HCT116 (cell line): ENCODE measurements at regions not wholly inside any gene's neighbourhood (a gene's known extent, or its start where the extent isn't known, plus 50 kb on each side); places are given as distances from the start of the nearest gene placed in this dataset.
"Not testable (repeated sequence)": the region's sequence is repeated elsewhere in the genome, so short reads cannot be mapped to it uniquely, and the experiment has no call there.

Source experiments
- ATAC-seq: fragments of 200-7000 bp; cut with Tn5 transposase; 2 replicates; pipeline ENCODE4 v1.9.1; 2020; ENCODE audit warnings: mild to moderate bottlenecking, moderate library complexity
- BruUV-seq: library from RNA; stranded (reverse); fragments of 400-500 nt; replicated peaks from 2 replicates; lab custom pipeline; 2021; lab: Mats Ljungman, UMichigan
- CTCF ChIA-PET: fragments of 300-600 bp; sonication (Branson Sonifier 250); formaldehyde crosslinking; loops from one replicate; lab custom pipeline; 2021; ENCODE audit warnings: antibody characterized with exemption; lab: Charles Lee
- POLR2A ChIA-PET: fragments of 300-600, 350-600 bp; sonication (Branson Sonifier 250); formaldehyde crosslinking; loops from one replicate; lab custom pipeline; 2021; ENCODE audit warnings: antibody characterized with exemption; lab: Charles Lee
- RAD21 ChIA-PET, 2 experiments: fragments of 300-600 bp; sonication (Branson Sonifier 250); formaldehyde crosslinking; loops; one replicate each; lab custom pipeline; 2023; ENCODE audit warnings: low total read pairs in 2 of 2; ENCODE audit not compliant: uncharacterized antibody in 2 of 2, unreplicated experiment in 2 of 2, low non-redundant PET in 1 of 2; lab: Charles Lee
- DNase-seq: peaks from one replicate; pipeline ENCODE4 v3.0.0-alpha.2; 2010; ENCODE audit warnings: low read depth, low spot score
- H2AFZ ChIP-seq: fragments of 200-600 bp; shearing (Covaris generic), sonication (generic); 2 replicates; pipeline ENCODE4 v1.6.1; 2017; ENCODE audit warnings: low read depth, mixed run types, mixed read lengths, antibody characterized with exemption, low read length; ENCODE audit not compliant: poor library complexity, severe bottlenecking
- H3K27ac ChIP-seq: 2 replicates; pipeline ENCODE4 v1.5.1; 2012; ENCODE audit warnings: low read depth, low read length
- H3K27me3 ChIP-seq: fragments of 200-600 bp; sonication (generic); 2 replicates; pipeline ENCODE4 v1.6.1; 2016; ENCODE audit warnings: mixed run types, low read length, mixed read lengths; ENCODE audit not compliant: insufficient read depth
- H3K36me3 ChIP-seq, 2 experiments: fragments of 200-500 bp in 1 of 2; fragments of 200-600 bp in 1 of 2; sonication (Bioruptor generic) in 1 of 2; sonication (generic) in 1 of 2; 2 replicates each; pipeline versions ENCODE4 v1.5.1 to v1.6.1; 2014 to 2016; ENCODE audit warnings: low read length in 2 of 2, inconsistent platforms in 1 of 2, mixed read lengths in 1 of 2, mixed run types in 1 of 2; ENCODE audit not compliant: insufficient read depth in 2 of 2, control insufficient read depth in 1 of 2
- H3K4me1 ChIP-seq, 2 experiments: fragments of 200-600 bp in 1 of 2; sonication (generic) in 1 of 2; 2 replicates each; pipeline versions ENCODE4 v1.5.1 to v1.6.1; 2012 to 2017; ENCODE audit warnings: low read length in 2 of 2, inconsistent platforms in 1 of 2, mild to moderate bottlenecking in 1 of 2, mixed read lengths in 1 of 2, mixed run types in 1 of 2, moderate library complexity in 1 of 2; ENCODE audit not compliant: insufficient read depth in 2 of 2, control insufficient read depth in 1 of 2
- H3K4me2 ChIP-seq: fragments of 200-600 bp; sonication (generic); 2 replicates; pipeline ENCODE4 v1.6.1; 2017; ENCODE audit warnings: mixed run types, low read length, mixed read lengths
- H3K4me3 ChIP-seq, 2 experiments: fragments of 200-600 bp in 1 of 2; sonication (generic) in 1 of 2; replicated peaks in 1 of 2; 2 replicates each; pipeline ENCODE4 v1.5.1; 2011 to 2016; ENCODE audit warnings: low read length in 2 of 2, control low read depth in 1 of 2, low read depth in 1 of 2, mild to moderate bottlenecking in 1 of 2, mixed read lengths in 1 of 2, mixed run types in 1 of 2
- H3K79me2 ChIP-seq: fragments of 200-600 bp; sonication (generic); 2 replicates; pipeline ENCODE4 v1.6.1; 2017; ENCODE audit warnings: mild to moderate bottlenecking, mixed run types, low read length, moderate library complexity, mixed read lengths; ENCODE audit not compliant: insufficient read depth
- H3K9ac ChIP-seq: fragments of 200-600 bp; sonication (generic); 2 replicates; pipeline ENCODE4 v1.6.1; 2016; ENCODE audit warnings: low read length, mixed read lengths
- H3K9me2 ChIP-seq: fragments of 200-600 bp; sonication (generic), shearing (Covaris generic); 2 replicates; pipeline ENCODE4 v1.6.1; 2017; ENCODE audit warnings: mixed run types, mild to moderate bottlenecking, moderate library complexity; ENCODE audit not compliant: insufficient read depth
- H3K9me3 ChIP-seq, 2 experiments: fragments of 200-500 bp in 1 of 2; fragments of 200-600 bp in 1 of 2; sonication (Bioruptor generic) in 1 of 2; sonication (generic) in 1 of 2; 2 replicates each; pipeline ENCODE4 v1.6.1; 2014 to 2017; ENCODE audit warnings: low read length in 2 of 2, mixed read lengths in 2 of 2, inconsistent platforms in 1 of 2, low read depth in 1 of 2, mild to moderate bottlenecking in 1 of 2, mixed run types in 1 of 2, moderate library complexity in 1 of 2; ENCODE audit not compliant: control insufficient read depth in 1 of 2, insufficient read depth in 1 of 2
- H4K20me1 ChIP-seq: fragments of 200-600 bp; sonication (generic), shearing (Covaris generic); 2 replicates; pipeline ENCODE4 v1.6.1; 2017; ENCODE audit warnings: mixed run types, mild to moderate bottlenecking, moderate library complexity; ENCODE audit not compliant: insufficient read depth
- POLR2A ChIP-seq: IDR thresholded peaks from 2 replicates; pipeline ENCODE4 v1.7.0; 2011; ENCODE audit warnings: borderline replicate concordance; ENCODE audit not compliant: insufficient read depth, insufficient read length; ENCODE audit errors: extremely low read depth
- POLR2AphosphoS5 ChIP-seq: IDR thresholded peaks from 2 replicates; pipeline ENCODE4 v1.6.1; 2011; ENCODE audit warnings: mild to moderate bottlenecking, low read depth, low read length, moderate library complexity
- SIN3A ChIP-seq: IDR thresholded peaks from 2 replicates; pipeline ENCODE4 v1.6.1; 2012; ENCODE audit warnings: low read depth
- intact Hi-C: fragments of 100-400 bp; cut with micrococcal nuclease; formaldehyde crosslinking; loops from 2 replicates; pipeline ENCODE4 v1.10.0; 2022

GRCh38 chr13:33355201-33355895, 69.8 kb upstream of the STARD13 start:
- RAD21 ChIA-PET, result no interaction called here
- TF ChIP-seq POLR2A (no peak), SIN3A (no peak), POLR2AphosphoS5 (no peak)
- Histone ChIP-seq H3K79me2 (no peaks in the 10 kb centered on the region), H3K9me2 (no peaks in the 10 kb centered on the region), H3K4me1 (peaks cover 3 to 12% of the 10 kb centered on the region in 2 experiments; a peak in 3 of 4 replicates), H3K27ac (no peak overlapping the region), H3K27me3 (no peaks in the 10 kb centered on the region), H3K4me3 (no peak overlapping the region), H3K9ac (no peak overlapping the region), H3K36me3 (no peaks in the 10 kb centered on the region), H2AFZ (no peak overlapping the region), H3K9me3 (no peaks in the 10 kb centered on the region), H3K4me2 (no peak overlapping the region), H4K20me1 (no peaks in the 10 kb centered on the region)
- CTCF ChIA-PET, result no interaction called here
- ATAC-seq (no peak), DNase-seq (no peak)
- BruUV-seq, result no TSS peak
- POLR2A ChIA-PET, result no interaction called here
- intact Hi-C loops, result no loop called here

DNA sequence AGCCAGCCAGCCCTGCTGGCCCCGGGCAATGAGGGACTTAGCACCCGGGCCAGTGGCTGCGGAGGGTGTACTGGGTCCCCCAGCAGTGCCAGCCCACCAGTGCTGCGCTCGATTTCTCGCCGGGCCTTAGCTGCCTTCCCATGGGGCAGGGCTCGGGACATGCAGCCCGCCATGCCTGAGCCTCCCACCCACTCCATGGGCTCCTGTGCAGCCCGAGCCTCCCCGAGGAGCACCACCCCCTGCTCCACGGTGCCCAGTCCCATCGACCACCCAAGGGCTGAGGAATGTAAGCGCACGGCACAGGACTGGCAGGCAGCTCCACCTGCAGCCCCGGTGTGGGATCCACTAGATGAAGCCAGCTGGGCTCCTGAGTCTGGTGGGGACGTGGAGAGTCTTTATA, 72.5 kb upstream of the STARD13 start:
- H3K4me2 ChIP-seq, ATAC-seq, CTCF ChIA-PET, H3K9me3 ChIP-seq, BruUV-seq, POLR2A ChIA-PET, H3K27ac ChIP-seq, H3K9me2 ChIP-seq, H4K20me1 ChIP-seq, H3K4me1 ChIP-seq, RAD21 ChIA-PET, intact Hi-C loops, H3K36me3 ChIP-seq, H3K79me2 ChIP-seq, H3K4me3 ChIP-seq, DNase-seq, H3K9ac ChIP-seq, H2AFZ ChIP-seq, H3K27me3 ChIP-seq: not testable (repeated sequence)
